ENCODE measurements at regions not wholly inside any gene's neighbourhood (a gene's known extent, or its start where the extent isn't known, plus 50 kb on each side); places are given as distances from the start of the nearest gene placed in this dataset.

- 50 to 65% (median 59%) methylated on average over 2 of the region's 2 CpGs for WGBS, 5 donors
- no peaks in the 10 kb centered on the region for H3K36me3 ChIP-seq
- TF ChIP-seq POLR2AphosphoS5 (IDR thresholded peaks at IDR 0.05) (no peak), POLR2A (IDR thresholded peaks at IDR 0.05) (no peak), EP300 (IDR thresholded peaks at IDR 0.05) (no peak)
- TF ChIP-seq, protein P1, sequence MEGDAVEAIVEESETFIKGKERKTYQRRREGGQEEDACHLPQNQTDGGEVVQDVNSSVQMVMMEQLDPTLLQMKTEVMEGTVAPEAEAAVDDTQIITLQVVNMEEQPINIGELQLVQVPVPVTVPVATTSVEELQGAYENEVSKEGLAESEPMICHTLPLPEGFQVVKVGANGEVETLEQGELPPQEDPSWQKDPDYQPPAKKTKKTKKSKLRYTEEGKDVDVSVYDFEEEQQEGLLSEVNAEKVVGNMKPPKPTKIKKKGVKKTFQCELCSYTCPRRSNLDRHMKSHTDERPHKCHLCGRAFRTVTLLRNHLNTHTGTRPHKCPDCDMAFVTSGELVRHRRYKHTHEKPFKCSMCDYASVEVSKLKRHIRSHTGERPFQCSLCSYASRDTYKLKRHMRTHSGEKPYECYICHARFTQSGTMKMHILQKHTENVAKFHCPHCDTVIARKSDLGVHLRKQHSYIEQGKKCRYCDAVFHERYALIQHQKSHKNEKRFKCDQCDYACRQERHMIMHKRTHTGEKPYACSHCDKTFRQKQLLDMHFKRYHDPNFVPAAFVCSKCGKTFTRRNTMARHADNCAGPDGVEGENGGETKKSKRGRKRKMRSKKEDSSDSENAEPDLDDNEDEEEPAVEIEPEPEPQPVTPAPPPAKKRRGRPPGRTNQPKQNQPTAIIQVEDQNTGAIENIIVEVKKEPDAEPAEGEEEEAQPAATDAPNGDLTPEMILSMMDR (IDR thresholded peaks at IDR 0.05) = no peak
- H3K4me3 ChIP-seq = no peak overlapping the region
- no peak for DNase-seq
- intact Hi-C loops (cut with DNase I; ENCODE audit: low total_unique reads) = no loop called here
- no peaks in the 10 kb centered on the region for H3K27me3 ChIP-seq
- H3K4me1 ChIP-seq = no peaks in the 10 kb centered on the region
- no peak overlapping the region for H3K27ac ChIP-seq
- no peaks in the 10 kb centered on the region for H3K9me3 ChIP-seq
Measured at GRCh38 chr21:26752849-26753248, 92.4 kb downstream of the ADAMTS1 start.

- H3K27ac ChIP-seq = no peak overlapping the region
- no peak for DNase-seq
- no peaks in the 10 kb centered on the region for H3K36me3 ChIP-seq
- WGBS, 5 donors = 68 to 76% (median 75%) methylated on average over 4 of the region's 4 CpGs
- no peaks in the 10 kb centered on the region for H3K4me1 ChIP-seq
- no peaks in the 10 kb centered on the region for H3K9me3 ChIP-seq
- no peaks in the 10 kb centered on the region for H3K27me3 ChIP-seq
- intact Hi-C loops (cut with DNase I; ENCODE audit: low total_unique reads) = no loop called here
- no peak overlapping the region for H3K4me3 ChIP-seq
- no peak for TF ChIP-seq EP300 (IDR thresholded peaks at IDR 0.05)
- TF ChIP-seq, protein P1 (IDR thresholded peaks at IDR 0.05) = no peak
- no peak for TF ChIP-seq POLR2A (IDR thresholded peaks at IDR 0.05)
- TF ChIP-seq POLR2AphosphoS5 (IDR thresholded peaks at IDR 0.05) = no peak
Measured at GRCh38 chr21:26751305-26751704, 93.9 kb downstream of the ADAMTS1 start.

- H3K27me3 ChIP-seq = no peaks in the 10 kb centered on the region
- WGBS, 5 donors = 45 to 72% (median 63%) methylated on average over 5 of the region's 5 CpGs
- no peaks in the 10 kb centered on the region for H3K4me1 ChIP-seq
- no peaks in the 10 kb centered on the region for H3K9me3 ChIP-seq
- no peak for DNase-seq
- TF ChIP-seq POLR2A (IDR thresholded peaks at IDR 0.05) = no peak
- no peak for TF ChIP-seq EP300 (IDR thresholded peaks at IDR 0.05)
- TF ChIP-seq, protein P1 (IDR thresholded peaks at IDR 0.05) = no peak
- TF ChIP-seq POLR2AphosphoS5 (IDR thresholded peaks at IDR 0.05) = no peak
- H3K4me3 ChIP-seq = no peak overlapping the region
- H3K27ac ChIP-seq = no peak overlapping the region
- intact Hi-C loops (cut with DNase I; ENCODE audit: low total_unique reads) = no loop called here
- H3K36me3 ChIP-seq = no peaks in the 10 kb centered on the region
Measured at GRCh38 chr21:26748066-26748465, 97.1 kb downstream of the ADAMTS1 start.

GRCh38 chr21:26747216-26747615 lies 98.0 kb downstream of the ADAMTS1 start:
- Histone ChIP-seq H3K4me3 (no peak overlapping the region), H3K27ac (no peak overlapping the region), H3K36me3 (no peaks in the 10 kb centered on the region), H3K4me1 (no peaks in the 10 kb centered on the region), H3K27me3 (no peaks in the 10 kb centered on the region), H3K9me3 (no peaks in the 10 kb centered on the region)
- intact Hi-C loops (cut with DNase I; ENCODE audit: low total_unique reads) = no loop called here
- TF ChIP-seq, protein P1 (IDR thresholded peaks at IDR 0.05) = no peak
- TF ChIP-seq EP300 (IDR thresholded peaks at IDR 0.05) (no peak), POLR2AphosphoS5 (IDR thresholded peaks at IDR 0.05) (no peak), POLR2A (IDR thresholded peaks at IDR 0.05) (no peak)
- 68 to 77% (median 76%) methylated on average over 2 of the region's 2 CpGs for WGBS, 5 donors
- no peak for DNase-seq

Measured in stomach (tissue), 8 donors.